IPS-NIHi7 (cell line): ENCODE measurements at regions not wholly inside any gene's neighbourhood (a gene's known extent, or its start where the extent isn't known, plus 50 kb on each side); places are given as distances from the start of the nearest gene placed in this dataset.
A peak's percentile ranks its signal among the peaks of the same experiment; 100 is the strongest.

Experiments
- DNase-seq: peaks from one replicate; pipeline ENCODE4 v3.0.0; 2012; ENCODE audit warnings: mixed read lengths; ENCODE audit errors: extremely low spot score

DNA sequence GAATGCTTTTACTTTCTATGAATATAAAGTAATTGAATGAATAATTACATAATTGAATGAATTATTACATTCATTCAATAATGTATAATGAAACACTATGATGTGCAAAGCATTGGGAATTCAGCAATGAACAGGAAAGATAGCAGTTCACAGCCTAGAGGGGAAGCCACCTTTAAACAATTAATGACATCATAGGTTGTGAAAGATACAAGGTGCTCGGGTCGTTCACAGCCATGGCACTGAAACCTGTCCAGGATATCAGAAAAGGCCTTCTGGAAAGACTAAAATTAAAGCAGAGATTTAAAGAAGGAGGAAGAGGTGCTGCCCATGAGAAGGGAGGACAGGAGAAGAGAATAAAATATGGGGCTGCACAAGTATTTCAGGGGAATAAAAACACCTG is 171.4 kb upstream of the KLF4 start:
- no peak for DNase-seq

DNA sequence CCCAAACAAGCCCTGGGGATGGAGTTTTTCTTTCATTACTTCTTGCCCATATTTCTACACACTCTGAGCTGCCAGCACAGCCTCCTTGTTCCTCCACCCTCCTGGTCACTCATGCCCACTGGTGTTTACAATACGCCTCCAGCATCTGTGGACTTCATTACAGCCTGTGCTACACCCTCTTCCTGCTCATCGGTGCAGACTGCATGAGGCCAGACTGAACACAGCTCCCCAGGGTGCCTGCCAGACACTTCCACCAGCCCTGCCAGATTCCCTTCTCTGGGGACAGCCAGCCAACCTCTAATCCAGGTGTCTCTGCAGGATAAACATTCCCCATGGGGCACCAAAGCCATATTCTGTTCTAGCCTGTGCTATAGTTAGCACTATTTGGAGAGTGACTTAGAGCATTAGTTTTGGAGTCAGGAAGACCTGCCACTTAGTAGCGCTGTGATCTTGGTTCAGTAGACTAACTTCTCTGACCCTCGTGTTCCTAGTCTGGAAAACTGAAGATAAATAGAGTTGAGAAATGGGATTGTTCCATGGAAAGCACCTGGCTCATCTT is 163.8 kb upstream of the KLF4 start:
- no peak for DNase-seq

- no peak for DNase-seq
Observed at GRCh38 chr9:107650995-107651394, 161.4 kb upstream of the KLF4 start.

DNA sequence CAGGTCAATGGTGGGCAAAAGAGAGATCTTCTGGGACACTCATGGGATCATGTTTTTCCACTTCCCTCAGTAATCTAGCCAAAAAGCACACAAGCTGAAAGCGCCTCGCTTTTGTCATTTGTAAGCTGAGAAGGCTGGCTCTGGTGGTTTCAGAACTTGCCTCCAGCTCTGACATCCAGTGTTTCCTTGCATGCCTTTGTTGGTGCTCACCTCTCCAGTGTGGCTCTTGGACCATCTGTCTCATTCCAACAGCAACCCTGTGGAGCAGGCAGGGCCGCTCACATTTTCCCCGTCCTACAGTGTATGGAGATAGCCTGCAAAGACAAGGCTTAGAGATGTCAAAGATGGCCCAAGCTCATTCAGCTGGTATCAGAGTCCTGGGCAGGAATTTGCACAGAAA is 160.8 kb upstream of the KLF4 start:
- no peak for DNase-seq

GRCh38 chr9:107648153-107648715 is 158.7 kb upstream of the KLF4 start:
- no peak for DNase-seq

GRCh38 chr9:107647611-107648010 is 158.0 kb upstream of the KLF4 start:
- no peak for DNase-seq

GRCh38 chr9:107647141-107647540 is 157.6 kb upstream of the KLF4 start:
- DNase-seq: no peak

DNA sequence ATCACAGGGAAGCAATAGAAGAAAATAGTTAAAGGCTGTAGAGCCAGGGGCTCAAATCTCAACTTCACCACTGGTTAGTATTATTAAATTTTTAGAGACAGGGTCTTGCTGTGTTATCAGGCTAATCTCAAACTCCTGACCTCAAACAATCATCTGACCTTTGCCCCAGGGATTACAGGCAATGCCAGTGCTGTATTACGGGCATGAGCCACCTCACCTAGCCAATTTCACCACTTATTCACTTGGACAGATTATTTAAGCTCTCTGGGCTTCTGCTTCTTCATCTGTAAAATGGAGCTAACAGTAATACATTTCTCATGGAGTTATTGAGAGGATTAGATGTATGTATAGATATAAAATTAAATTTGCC is 155.9 kb upstream of the KLF4 start:
- no peak for DNase-seq

- DNase-seq: no peak
Observed at GRCh38 chr9:107644733-107645463, 155.3 kb upstream of the KLF4 start.

- DNase-seq: no peak
Observed at GRCh38 chr9:107639426-107639825, 149.9 kb upstream of the KLF4 start.

GRCh38 chr9:107638521-107639310 is 149.1 kb upstream of the KLF4 start:
- no peak for DNase-seq

- peak; percentile 84 for DNase-seq
Observed at GRCh38 chr9:107637421-107638420, 148.2 kb upstream of the KLF4 start.

- no peak for DNase-seq
Observed at GRCh38 chr9:107636571-107637381, 147.2 kb upstream of the KLF4 start.

DNA sequence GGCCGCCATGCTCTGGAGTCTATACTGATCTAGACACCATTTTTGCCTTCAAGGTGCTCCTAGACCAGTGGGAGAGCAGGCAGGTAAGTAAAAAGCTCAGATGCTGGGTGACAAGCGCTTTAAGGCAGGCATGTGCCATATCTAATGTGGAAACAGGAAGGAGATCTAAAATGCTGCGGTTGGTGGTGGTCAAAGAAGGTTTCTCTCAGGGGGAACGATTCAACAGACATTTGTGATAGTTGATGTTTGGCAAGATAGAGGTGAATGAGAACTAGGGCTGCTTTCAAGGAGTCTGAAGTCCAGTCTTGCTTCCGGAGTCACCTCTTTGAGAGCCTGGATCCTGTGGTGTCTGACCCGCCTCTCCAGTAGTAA is 146.2 kb upstream of the KLF4 start:
- DNase-seq: no peak

- DNase-seq: no peak
Observed at GRCh38 chr9:107635101-107635802, 145.7 kb upstream of the KLF4 start.

DNA sequence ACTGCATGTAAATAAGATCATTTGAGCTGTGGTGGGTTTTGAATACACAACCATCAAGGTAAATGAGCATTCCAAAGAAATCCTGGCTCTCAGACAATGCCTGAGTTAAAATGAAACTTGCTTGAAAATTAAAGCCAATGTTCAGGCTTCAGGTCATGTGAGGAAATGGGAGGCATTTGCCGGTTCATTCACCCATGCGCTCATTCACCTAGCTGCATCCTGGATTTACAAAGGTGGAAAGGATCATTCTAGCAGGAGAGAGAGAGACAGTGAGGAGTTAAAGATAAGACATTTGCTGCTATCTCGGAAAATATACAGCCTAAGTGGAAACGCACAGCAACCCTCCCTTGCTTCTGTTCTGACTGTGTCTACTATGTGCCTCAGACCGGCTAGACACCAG is 143.8 kb upstream of the KLF4 start:
- no peak for DNase-seq

DNA sequence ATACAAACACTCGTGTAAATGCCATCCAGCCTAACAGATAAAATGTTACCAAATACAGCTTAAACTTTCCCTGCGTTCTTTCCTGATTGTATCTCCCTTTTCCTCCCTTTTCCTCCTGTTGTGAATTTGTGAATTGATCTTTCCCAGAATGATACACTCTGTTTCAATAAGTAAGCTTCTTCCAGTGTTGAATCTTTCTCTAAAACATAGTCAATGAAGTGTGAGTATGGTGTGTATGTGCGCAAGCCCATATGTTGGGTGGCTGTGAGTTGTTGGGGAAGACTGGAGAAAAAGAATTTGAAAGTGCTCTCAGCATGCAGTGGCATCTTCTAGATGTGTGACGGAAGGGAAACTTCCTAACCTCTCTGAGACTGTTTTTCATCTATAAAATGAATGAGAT is 143.1 kb upstream of the KLF4 start:
- DNase-seq: no peak

DNA sequence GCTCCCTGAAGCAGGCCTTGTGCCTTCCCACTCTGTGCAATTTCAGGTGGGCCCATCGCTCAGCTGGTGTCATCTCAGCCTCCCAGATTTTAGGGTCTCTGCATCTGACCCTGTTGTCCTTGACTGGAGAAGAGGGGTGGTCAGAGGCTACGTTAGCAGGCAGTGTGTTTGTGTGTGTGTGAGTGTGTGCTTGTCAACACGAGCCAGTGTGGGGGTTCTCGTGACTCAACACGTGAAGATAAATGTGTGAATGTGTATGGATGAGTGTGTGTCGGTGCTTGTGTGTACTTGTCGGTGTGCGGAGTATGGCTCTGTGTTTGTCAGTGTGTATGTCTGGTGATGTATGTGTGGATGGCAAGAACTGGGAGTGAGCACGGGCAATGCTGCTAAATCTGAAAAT is 142.6 kb upstream of the KLF4 start:
- DNase-seq: no peak

- DNase-seq: no peak
Observed at GRCh38 chr9:107631788-107632187, 142.2 kb upstream of the KLF4 start.

DNA sequence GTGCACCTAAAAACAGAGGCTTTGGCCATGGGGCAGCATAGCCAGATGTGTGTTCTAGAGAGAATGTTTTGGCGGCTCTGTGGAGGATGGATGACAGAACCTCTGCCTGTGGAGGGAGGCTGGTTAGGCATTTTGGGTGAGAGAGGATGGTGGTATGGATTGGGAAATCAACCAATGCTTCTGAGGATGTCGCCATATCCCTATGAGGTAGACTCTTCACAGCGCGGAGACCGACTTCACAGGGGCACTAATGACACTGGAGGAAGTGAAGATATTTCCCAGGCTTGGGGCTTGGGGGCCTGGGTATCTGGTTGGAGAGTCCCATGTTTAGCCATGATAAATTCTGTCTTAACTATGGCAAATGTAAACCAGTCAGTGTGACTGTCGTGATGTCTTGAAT is 140.6 kb upstream of the KLF4 start:
- DNase-seq: no peak
